Fibroblast of villous mesenchyme (primary cell): ENCODE measurements at regions not wholly inside any gene's neighbourhood (a gene's known extent, or its start where the extent isn't known, plus 50 kb on each side); places are given as distances from the start of the nearest gene placed in this dataset.

ENCODE experiments used
- DNase-seq: peaks from one replicate; pipeline ENCODE4 v3.0.0-alpha.2; 2010; ENCODE audit warnings: low read depth
- H3K4me3 ChIP-seq: 2 replicates; pipeline ENCODE4 v1.5.1; 2011; ENCODE audit warnings: low read depth, mild to moderate bottlenecking, low read length
- TF ChIP-seq, protein P1 (sequence below): IDR thresholded peaks from 2 replicates; pipeline ENCODE4 v1.5.1; 2012; ENCODE audit warnings: low read depth, mild to moderate bottlenecking, low read length; ENCODE audit not compliant: insufficient read depth

DNA sequence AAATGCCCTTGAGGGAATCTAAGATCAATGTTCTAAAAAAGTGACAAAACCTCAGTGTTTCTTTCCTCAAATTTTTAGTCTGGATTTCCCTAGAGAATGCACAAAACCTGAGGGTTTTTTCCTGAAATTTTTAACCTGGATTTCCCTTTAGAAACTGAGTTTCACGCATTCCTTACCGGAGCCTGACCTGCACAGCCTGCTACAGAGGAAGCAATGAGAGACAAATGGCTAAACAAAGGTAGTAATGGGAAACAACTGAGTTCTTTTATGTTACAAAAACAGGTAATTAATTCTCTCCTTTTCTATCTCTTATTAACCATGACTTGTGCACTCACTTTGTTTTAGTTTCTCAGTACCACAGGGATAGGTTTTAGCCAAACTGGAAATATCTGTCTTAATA lies 281.7 kb upstream of the NT5E start:
- TF ChIP-seq, protein P1, sequence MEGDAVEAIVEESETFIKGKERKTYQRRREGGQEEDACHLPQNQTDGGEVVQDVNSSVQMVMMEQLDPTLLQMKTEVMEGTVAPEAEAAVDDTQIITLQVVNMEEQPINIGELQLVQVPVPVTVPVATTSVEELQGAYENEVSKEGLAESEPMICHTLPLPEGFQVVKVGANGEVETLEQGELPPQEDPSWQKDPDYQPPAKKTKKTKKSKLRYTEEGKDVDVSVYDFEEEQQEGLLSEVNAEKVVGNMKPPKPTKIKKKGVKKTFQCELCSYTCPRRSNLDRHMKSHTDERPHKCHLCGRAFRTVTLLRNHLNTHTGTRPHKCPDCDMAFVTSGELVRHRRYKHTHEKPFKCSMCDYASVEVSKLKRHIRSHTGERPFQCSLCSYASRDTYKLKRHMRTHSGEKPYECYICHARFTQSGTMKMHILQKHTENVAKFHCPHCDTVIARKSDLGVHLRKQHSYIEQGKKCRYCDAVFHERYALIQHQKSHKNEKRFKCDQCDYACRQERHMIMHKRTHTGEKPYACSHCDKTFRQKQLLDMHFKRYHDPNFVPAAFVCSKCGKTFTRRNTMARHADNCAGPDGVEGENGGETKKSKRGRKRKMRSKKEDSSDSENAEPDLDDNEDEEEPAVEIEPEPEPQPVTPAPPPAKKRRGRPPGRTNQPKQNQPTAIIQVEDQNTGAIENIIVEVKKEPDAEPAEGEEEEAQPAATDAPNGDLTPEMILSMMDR, result no peak
- no peak overlapping the region for H3K4me3 ChIP-seq
- no peak for DNase-seq

DNA sequence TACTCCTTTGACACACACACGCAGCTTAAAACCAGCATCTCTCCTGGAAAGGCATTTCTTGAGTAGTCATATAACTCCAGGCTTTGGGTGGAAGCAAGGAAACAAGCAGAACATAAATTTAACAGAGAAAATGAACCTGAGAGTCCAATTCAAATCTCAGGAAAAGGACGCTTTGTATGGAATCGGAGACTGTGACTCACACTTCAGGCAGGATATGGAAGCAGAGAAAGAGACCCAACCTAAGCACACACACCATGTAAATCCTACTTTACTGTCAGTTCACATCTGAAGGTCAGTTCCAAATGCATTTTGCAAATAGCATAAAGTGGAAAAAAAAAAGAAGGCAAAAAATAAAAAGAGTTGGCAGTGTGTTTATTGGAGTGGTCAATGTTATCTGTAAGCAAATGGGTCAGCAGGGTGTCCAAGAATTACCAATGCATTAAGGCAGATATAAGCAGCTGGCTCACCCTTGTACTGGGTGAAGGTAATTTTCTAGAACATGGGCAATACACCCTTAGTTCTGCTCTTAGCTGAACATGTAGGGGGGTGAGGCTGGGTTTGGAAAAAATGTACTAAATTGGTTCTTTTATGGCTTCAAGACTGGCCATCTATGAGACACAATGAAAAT lies 283.7 kb upstream of the NT5E start:
- H3K4me3 ChIP-seq, result no peak overlapping the region
- no peak for DNase-seq
- TF ChIP-seq, protein P1, result no peak

DNA sequence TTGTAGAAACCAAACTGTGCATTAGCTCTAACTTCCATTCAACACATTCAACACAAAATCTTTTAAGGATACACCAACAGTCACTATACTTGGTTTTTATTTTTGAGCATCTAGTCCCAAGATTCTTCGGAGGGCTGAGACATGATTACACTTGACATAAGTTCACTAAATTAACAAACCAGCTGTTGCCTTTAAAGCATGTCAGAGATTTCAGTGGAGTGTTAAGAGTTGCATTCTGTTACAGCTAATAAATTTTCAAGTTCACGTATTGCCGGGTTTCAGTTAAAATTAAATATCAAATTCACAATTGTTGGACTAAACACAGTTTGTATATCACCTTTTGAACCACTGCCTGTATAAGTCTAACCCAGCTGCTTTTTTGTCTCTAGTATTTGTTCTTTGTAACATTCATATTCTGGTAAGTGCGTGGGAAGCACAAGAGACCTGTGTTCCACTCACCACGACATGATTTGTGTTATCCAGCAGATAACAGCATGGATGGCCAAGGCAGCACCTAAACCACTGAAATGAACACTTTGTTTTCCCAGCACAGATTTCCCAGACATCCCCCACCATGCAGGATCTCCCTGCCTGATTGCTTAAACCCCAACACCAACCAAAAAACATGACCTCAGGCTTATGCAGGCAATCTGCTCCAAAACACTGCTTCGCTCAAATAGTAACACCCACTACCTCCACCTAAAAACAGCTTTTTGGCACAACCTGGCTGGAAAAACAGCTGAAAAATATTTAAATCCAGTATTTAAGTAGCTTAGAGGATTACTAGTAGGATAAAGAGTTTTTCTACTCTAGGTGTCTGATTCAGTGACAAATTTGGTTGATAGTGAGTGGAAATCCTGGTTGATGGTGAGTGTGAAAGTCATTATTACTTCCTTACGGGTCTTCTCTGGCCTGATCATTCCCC lies 286.5 kb upstream of the NT5E start:
- no peak overlapping the region for H3K4me3 ChIP-seq
- DNase-seq, result no peak
- TF ChIP-seq, protein P1, result no peak

DNA sequence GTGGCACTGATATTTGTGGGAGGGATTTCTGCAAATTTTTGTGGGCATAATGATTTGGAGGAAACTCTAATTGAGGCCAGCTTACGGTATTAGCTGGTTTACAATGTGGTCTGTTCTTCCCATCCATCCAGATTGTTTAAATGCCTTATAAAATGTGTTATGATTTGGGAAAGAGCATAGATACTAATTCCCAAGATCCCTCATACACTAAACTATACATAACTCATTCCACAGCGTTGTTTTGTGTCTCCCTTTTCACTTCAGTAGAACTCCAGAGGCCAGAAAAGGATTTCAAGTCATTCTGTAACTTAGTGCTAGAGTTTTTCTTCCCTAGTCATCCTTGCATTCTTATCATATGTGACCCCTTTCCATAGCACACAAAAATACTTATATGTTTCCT lies 292.6 kb upstream of the NT5E start:
- no peak overlapping the region for H3K4me3 ChIP-seq
- TF ChIP-seq, protein P1, result no peak
- DNase-seq, result peak; percentile 7

DNA sequence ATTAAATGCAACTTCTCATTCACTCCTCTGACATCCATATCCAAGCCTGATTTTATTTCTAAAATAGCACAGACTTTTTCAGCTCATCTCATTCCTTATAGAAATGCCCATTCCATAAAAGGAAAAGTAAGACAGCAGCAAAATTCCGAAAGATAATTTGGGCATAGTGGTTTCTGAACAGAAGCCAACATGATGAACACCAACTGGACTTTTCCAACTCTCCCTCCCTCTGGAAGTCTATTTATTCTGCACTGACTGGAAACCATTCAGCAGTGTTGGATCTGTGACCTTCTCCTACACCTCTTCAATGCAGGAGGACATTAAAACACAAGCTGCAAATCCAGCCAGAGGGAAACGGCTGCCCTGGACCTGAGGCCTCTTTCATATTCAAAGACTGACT lies 306.2 kb upstream of the NT5E start:
- no peak for DNase-seq
- TF ChIP-seq, protein P1, result no peak
- no peak overlapping the region for H3K4me3 ChIP-seq

DNA sequence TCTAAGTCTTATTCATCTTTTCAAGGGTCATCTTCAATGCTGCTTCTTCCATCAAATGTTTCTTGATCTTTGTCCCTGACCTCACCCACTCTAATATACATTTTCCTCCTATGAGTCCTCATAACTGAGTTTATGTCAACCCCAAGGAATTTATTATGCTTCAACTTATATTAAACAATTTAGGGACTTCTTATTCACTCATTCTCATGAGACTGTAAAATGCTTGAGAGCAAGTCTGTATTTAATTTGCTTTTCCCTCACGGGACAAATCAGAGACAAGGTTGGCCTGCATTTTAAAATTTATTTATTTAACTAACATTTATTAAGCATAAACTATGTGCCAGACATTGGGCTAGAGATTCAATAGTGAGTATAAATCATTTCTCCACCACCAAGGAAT lies 312.0 kb upstream of the NT5E start:
- DNase-seq, result no peak
- TF ChIP-seq, protein P1, result no peak

More for the DNA sequence above, 312.0 kb upstream of the NT5E start:
- H3K4me3 ChIP-seq, result no peak overlapping the region
